HFFc6 (cell line): ENCODE measurements at regions not wholly inside any gene's neighbourhood (a gene's known extent, or its start where the extent isn't known, plus 50 kb on each side); places are given as distances from the start of the nearest gene placed in this dataset.
A peak's percentile ranks its signal among the peaks of the same experiment; 100 is the strongest.

Experiments used
- DNase-seq: peaks from one replicate; pipeline ENCODE4 v3.0.0-alpha.2; 2018
- H3K27ac Mint-ChIP-seq: 2 replicates; pipeline ENCODE4 v1.8.0; 2020; ENCODE audit warnings: mild to moderate bottlenecking, mixed read lengths
- H3K27me3 Mint-ChIP-seq: 2 replicates; pipeline ENCODE4 v1.8.0; 2021; ENCODE audit warnings: mild to moderate bottlenecking, moderate library complexity, mixed read lengths; ENCODE audit not compliant: insufficient read depth
- H3K36me3 Mint-ChIP-seq: 2 replicates; pipeline ENCODE4 v1.8.0; 2021; ENCODE audit warnings: low read depth, mixed read lengths
- H3K4me1 Mint-ChIP-seq: 2 replicates; pipeline ENCODE4 v1.8.0; 2020; ENCODE audit warnings: low read depth, mixed read lengths
- H3K4me3 Mint-ChIP-seq: 2 replicates; pipeline ENCODE4 v1.8.0; 2020; ENCODE audit warnings: mild to moderate bottlenecking, moderate library complexity, mixed read lengths
- H3K9me3 Mint-ChIP-seq: 2 replicates; pipeline ENCODE4 v1.8.0; 2020; ENCODE audit warnings: mild to moderate bottlenecking, mixed read lengths
- CTCF ChIP-seq: fragments of 200-600 bp; sonication (generic); IDR thresholded peaks from 2 replicates; pipeline ENCODE4 v1.5.0; 2021; ENCODE audit warnings: antibody characterized with exemption, mild to moderate bottlenecking

GRCh38 chr18:67108894-67109293 lies 407.6 kb downstream of the DSEL start:
- Mint-ChIP-seq H3K36me3 (no peaks in the 10 kb centered on the region), H3K27me3 (no peaks in the 10 kb centered on the region), H3K9me3 (no peaks in the 10 kb centered on the region), H3K4me1 (no peaks in the 10 kb centered on the region), H3K4me3 (no peak overlapping the region), H3K27ac (no peak overlapping the region)
- TF ChIP-seq CTCF: no peak
- DNase-seq: no peak

GRCh38 chr18:67104700-67105284 lies 411.7 kb downstream of the DSEL start:
- H3K36me3 Mint-ChIP-seq: no peaks in the 10 kb centered on the region
- no peaks in the 10 kb centered on the region for H3K4me1 Mint-ChIP-seq
- peak; percentile 34 for DNase-seq
- H3K27ac Mint-ChIP-seq: no peak overlapping the region
- H3K4me3 Mint-ChIP-seq: no peak overlapping the region
- H3K9me3 Mint-ChIP-seq: no peaks in the 10 kb centered on the region
- 0 out of 2 replicates have a peak, but pooled peaks cover under 1% of the 10 kb centered on the region for H3K27me3 Mint-ChIP-seq
- TF ChIP-seq CTCF: peak; percentile 83

- no peak for TF ChIP-seq CTCF
- no peak overlapping the region for H3K27ac Mint-ChIP-seq
- DNase-seq: no peak
- H3K9me3 Mint-ChIP-seq: no peaks in the 10 kb centered on the region; the same call in 1 of the 2 replicates
- no peaks in the 10 kb centered on the region for H3K4me1 Mint-ChIP-seq
- no peak overlapping the region for H3K4me3 Mint-ChIP-seq
- H3K27me3 Mint-ChIP-seq: peaks cover 3% of the 10 kb centered on the region; the same call in 1 of the 2 replicates
- no peaks in the 10 kb centered on the region for H3K36me3 Mint-ChIP-seq
Measured at GRCh38 chr18:67094123-67094522, 422.4 kb downstream of the DSEL start.

- Mint-ChIP-seq H3K4me3 (no peak overlapping the region), H3K27ac (no peak overlapping the region), H3K4me1 (no peaks in the 10 kb centered on the region), H3K27me3 (no peaks in the 10 kb centered on the region), H3K9me3 (no peaks in the 10 kb centered on the region; the same call in 1 of the 2 replicates), H3K36me3 (no peaks in the 10 kb centered on the region)
- TF ChIP-seq CTCF: no peak
- no peak for DNase-seq
Measured at GRCh38 chr18:67092141-67092540, 424.4 kb downstream of the DSEL start.

- no peaks in the 10 kb centered on the region for H3K36me3 Mint-ChIP-seq
- DNase-seq: no peak
- peaks cover 1% of the 10 kb centered on the region; the same call in 1 of the 2 replicates for H3K27me3 Mint-ChIP-seq
- H3K9me3 Mint-ChIP-seq: no peaks in the 10 kb centered on the region
- H3K4me3 Mint-ChIP-seq: no peak overlapping the region
- no peaks in the 10 kb centered on the region for H3K4me1 Mint-ChIP-seq
- H3K27ac Mint-ChIP-seq: no peak overlapping the region
- TF ChIP-seq CTCF: no peak
Measured at GRCh38 chr18:67081482-67082211, 434.9 kb downstream of the DSEL start.
